Midbrain (tissue), 1 donor: ENCODE measurements at regions not wholly inside any gene's neighbourhood (a gene's known extent, or its start where the extent isn't known, plus 50 kb on each side); places are given as distances from the start of the nearest gene placed in this dataset.
"Not testable (repeated sequence)": the region's sequence is repeated elsewhere in the genome, so short reads cannot be mapped to it uniquely, and the experiment has no call there.

Source experiments
- DNase-seq: peaks from one replicate; lab custom pipeline; 2025; lab: John Stamatoyannopoulos, UW

- DNase-seq, result no peak
These were observed 87.9 kb upstream of the TRIO start for GRCh38 chr5:14054965-14055963.

- DNase-seq, result no peak
These were observed 88.9 kb upstream of the TRIO start for GRCh38 chr5:14054111-14054854.

- no peak for DNase-seq
These were observed 92.3 kb upstream of the TRIO start for GRCh38 chr5:14050821-14051220.

GRCh38 chr5:14048434-14048833 is 94.7 kb upstream of the TRIO start:
- DNase-seq, result no peak

GRCh38 chr5:14041528-14042192 is 97.2 kb upstream of the DNAH5 start:
- DNase-seq, result no peak

- no peak for DNase-seq
These were observed 96.1 kb upstream of the DNAH5 start for GRCh38 chr5:14040542-14040941.

- DNase-seq, result no peak
These were observed 95.1 kb upstream of the DNAH5 start for GRCh38 chr5:14039576-14039975.

GRCh38 chr5:14039063-14039462 is 94.6 kb upstream of the DNAH5 start:
- DNase-seq, result no peak

GRCh38 chr5:14038341-14038959 is 94.0 kb upstream of the DNAH5 start:
- no peak for DNase-seq

GRCh38 chr5:14036947-14037346 is 92.5 kb upstream of the DNAH5 start:
- no peak for DNase-seq

- no peak for DNase-seq
These were observed 92.0 kb upstream of the DNAH5 start for GRCh38 chr5:14036514-14036913.

GRCh38 chr5:14035859-14036503 is 91.5 kb upstream of the DNAH5 start:
- DNase-seq, result no peak

GRCh38 chr5:14034963-14035362 is 90.5 kb upstream of the DNAH5 start:
- DNase-seq, result no peak

- DNase-seq, result no peak
These were observed 88.4 kb upstream of the DNAH5 start for GRCh38 chr5:14032918-14033317.

GRCh38 chr5:14028938-14029584 is 84.6 kb upstream of the DNAH5 start:
- DNase-seq, result no peak

GRCh38 chr5:14028188-14028587 is 83.7 kb upstream of the DNAH5 start:
- no peak for DNase-seq

GRCh38 chr5:14025569-14026286 is 81.2 kb upstream of the DNAH5 start:
- no peak for DNase-seq

GRCh38 chr5:14022971-14023370 is 78.5 kb upstream of the DNAH5 start:
- no peak for DNase-seq

- DNase-seq, result not testable (repeated sequence)
These were observed 76.5 kb upstream of the DNAH5 start for GRCh38 chr5:14020944-14021343.

- no peak for DNase-seq
These were observed 75.3 kb upstream of the DNAH5 start for GRCh38 chr5:14019768-14020290.
